IPS-NIHi11 (cell line): ENCODE measurements at regions not wholly inside any gene's neighbourhood (a gene's known extent, or its start where the extent isn't known, plus 50 kb on each side); places are given as distances from the start of the nearest gene placed in this dataset.
A peak's percentile ranks its signal among the peaks of the same experiment; 100 is the strongest.
"Not testable (repeated sequence)": the region's sequence is repeated elsewhere in the genome, so short reads cannot be mapped to it uniquely, and the experiment has no call there.

Experiments
- DNase-seq: peaks from one replicate; pipeline ENCODE4 v3.0.0; 2012; ENCODE audit warnings: mixed read lengths, low spot score

DNA sequence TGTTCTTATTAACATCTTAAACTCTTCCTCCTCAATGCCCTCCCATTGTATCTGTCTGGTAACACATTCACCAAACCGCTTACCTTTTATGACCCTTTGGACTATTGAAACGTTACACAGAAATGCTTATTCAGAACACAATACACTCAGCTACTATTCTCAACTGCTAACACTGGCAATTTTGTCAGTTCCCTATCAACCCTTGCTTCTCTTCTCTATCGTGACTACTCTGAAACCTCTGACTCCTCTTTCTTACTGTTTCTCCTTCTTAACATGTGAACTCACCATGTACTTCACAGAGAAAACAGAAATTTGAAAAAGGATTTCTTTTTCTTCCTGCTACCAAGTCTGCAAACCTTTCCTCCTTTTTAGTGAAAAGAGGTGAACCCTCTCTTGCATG is 232.9 kb upstream of the GPR149 start:
- DNase-seq = no peak

DNA sequence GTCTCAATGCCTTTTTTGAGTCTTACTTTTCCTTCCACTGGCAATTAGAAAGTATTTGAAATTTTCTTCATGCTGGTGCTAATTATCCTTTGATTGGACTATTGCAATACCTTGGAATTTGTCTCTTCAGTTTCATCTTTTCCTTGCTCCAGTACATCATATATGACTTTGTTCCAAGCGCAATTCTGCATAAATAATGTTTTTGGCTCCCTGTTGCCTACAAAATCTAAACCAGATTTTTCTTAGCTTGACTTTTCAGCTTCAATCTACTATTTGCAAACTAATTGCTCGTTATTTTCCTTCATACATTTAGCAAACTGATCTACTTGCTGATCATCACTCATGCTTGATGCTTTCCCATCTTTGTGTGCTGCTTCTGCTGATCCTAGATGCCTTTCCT is 230.8 kb upstream of the GPR149 start:
- DNase-seq = no peak

DNA sequence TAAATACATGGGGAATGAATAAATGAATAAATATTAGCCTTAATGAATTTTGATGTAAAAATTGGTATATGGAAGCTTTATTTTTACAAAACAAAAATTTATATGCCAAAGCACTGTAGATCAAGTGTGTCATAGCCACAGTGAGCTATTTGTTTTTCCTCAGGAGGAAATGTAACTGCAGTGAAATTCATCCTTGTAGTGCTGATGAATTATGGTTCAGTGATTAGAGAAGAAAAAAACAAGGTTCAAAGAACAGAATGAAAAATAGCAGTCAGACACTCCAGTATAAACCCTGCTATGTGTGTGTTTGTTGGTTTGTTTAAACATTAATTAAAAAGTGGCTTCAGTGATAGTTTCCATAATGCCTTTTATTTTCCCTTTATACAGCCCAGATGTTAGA is 228.0 kb upstream of the GPR149 start:
- no peak for DNase-seq

DNA sequence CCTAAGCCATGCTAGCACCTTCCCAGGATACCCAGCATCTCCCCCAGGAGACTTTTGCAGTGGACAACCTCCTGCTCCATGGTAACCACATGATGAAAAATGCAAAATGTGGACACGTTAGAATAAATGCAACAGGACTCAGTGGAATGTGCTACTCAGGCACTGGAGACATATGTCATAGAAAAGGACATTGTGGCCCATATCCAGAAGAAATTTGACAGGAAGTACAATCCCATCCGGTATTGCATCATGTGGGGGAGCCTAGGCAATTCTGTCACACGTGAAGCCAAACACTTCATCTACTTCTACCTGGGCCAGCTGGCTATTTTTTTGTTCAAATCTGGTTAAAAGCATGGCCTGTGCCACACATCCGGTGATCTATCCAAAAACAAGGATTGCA is 227.2 kb upstream of the GPR149 start:
- DNase-seq = no peak

DNA sequence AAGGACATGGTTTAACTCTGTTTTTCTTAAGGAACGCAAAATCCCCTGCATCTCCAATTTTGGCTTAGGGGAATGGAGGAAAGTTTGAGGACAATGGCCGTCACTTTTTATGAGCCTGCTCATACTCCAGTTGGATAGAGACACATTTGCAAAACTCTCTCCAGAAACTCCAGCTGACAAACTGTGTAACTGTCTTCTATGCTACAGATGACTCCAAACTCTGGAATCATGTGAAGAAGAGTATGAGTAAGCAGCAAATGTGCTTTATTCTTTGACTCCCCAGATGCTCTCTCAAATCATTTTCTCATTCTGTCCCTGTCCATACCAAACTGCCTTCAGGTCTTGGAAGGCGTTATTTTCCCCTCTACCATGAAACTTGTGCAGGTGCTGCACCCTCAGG is 226.5 kb upstream of the GPR149 start:
- DNase-seq = no peak

DNA sequence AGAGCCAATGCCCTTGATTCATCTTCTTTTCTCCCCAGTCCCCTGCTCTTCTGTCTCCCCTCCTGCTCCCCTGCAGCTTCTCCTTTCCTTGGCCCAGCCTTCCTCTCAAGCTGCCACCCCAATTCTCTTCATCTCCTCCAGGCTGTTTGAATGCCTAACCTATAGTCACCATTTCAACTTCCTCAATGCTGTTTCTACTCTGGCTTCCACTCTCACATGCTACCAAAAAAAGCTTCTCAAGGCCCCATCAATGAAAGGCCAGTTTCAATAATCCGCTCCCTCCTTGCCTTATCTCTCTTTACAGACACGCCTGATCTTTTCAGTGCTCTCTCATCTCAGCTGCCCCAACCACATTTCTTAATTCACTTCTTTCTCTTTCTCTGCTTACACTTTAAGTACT is 212.2 kb upstream of the GPR149 start:
- no peak for DNase-seq

DNA sequence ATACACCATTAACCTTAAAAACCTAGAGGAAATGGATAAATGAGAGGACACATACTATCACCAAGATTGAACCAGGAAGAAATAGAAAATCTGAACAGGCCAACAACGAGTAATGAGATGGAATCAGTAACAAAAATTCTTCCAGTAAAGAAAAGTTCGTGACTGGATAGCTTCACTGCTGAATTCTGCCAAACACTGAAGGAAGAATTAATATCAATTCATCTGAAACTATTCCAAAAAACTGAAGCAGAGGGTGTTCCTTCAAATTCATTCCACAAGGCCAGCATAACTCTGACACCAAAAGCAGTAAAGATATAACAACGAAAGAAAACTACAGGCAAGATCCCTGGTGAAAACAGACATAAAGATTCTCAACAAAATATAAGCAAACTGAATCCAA is 195.8 kb upstream of the GPR149 start:
- DNase-seq = no peak

DNA sequence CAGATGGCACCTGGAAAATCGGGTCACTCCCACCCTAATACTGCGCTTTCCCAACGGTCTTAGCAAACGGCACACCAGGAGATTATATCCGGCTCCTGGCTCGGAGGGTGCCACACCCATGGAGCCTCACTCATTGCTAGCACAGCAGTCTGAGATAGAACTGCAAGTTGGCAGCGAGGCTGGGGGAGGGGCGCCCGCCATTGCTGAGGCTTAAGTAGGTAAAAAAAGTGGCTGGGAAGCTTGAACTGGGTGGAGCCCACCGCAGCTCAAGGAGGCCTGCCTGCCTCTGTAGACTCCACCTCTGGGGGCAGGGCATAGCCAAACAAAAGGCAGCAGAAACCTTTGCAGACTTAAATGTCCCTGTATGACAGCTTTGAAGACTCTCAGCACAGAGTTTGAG is 189.6 kb upstream of the GPR149 start:
- not testable (repeated sequence) for DNase-seq

DNA sequence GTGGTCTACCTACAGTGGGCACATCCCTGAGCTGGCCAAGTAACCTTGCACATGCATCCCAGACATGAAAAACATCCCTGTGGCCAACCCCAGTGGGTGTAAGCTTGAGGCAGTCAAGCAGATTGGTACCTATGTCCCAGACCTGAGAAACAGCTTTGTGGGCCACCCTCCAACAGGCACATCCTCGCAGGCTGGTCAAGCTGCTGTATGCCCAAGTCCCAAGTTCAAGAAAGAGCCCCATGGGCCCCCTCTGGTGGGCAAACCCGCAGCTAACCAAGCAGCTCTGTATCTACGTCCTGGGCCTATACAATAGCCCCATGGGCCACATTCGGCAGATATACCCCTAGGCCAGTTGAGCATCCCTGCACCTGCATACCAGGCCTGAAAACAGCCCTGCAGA is 186.3 kb upstream of the GPR149 start:
- DNase-seq = peak; percentile 38

DNA sequence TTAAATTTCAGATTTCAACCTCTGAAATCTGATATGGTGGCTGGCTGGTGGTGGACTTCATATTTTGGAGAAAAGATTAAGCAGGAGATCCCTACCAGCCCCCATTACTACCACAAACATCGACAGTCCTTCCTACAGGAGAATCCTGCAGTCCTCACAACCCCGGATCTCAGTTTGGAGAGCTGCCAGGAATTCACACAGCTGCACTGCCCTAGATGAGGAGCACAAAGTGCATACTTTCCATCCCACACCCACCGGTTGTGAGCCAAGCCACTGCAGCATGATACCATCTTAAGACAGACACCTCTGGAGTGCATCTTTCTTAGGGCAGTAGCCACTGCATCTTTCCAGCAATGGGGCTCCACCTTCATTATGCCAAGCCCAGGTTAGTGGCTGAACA is 185.5 kb upstream of the GPR149 start:
- no peak for DNase-seq

DNA sequence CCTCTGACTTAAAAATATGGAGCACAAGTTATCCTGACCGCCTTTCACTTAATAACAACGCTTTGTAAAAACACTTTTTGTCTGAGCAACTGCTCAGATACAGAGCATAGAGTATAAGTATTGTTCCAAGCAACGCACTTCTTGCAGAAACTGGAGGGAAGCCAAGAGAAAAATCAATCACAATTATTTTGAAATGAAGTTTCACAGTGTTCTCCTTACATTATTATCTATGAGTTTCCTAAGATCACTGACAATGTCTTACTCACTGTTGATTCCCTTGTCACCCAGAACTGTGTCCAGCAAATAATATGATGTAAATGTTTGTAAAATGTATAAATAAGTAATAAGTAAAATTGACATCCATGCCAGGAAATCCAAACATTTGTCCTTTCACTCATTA is 184.6 kb upstream of the GPR149 start:
- DNase-seq = no peak

DNA sequence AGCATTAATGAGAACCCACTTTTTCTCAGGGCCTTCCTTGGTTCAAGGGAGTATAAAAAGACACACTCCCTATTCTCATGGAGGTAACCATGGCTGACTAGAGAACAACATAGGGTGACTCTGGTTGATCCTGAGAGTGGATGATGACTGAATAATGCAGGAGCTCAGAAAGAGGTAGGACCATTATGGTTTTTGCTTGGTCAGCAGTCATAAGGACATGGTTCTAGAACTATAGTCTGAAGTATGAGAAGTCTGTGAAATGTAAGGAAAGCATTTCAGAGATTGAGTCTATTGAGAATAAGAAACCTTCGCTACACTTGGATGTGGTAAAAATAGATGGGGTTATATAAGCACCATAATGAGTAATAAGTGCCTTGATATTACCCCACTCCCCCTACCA is 184.1 kb upstream of the GPR149 start:
- DNase-seq = no peak

DNA sequence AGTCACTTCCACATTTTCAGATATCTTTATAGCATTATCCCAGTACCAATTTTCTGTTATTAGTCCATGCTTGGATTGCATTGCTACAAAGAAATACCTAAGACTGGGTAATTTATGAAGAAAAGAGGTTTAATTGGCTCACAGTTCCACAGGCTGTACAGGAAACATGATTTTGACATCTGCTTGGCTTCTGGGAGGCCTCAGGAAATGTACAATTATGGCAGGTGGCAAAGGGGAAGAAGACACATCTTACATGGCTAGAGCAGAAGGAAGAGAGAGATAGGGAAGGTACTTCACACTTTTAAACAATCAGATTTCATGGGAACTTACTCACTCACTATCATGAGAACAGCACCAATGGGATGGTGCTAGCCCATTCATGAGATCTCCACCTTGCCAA is 172.3 kb upstream of the GPR149 start:
- DNase-seq = no peak

DNA sequence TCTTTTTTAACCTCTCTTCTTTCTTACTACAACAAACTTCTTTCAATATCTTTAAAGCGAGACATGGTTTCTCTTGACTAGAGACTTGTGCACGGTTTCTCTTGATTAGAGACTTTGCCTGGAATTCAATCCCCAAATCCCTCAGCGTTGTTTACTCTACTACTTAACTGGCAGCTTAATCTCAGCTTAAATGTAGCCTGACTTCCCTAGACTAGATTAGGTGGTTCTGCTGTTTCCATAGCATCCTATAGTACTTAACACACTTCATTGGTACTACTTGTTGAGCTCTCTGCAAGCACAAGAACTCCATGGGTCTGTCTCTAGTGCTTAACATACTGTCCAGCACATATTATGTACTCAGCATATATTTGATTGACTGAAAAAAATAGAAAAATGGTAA is 168.2 kb upstream of the GPR149 start:
- DNase-seq = no peak

DNA sequence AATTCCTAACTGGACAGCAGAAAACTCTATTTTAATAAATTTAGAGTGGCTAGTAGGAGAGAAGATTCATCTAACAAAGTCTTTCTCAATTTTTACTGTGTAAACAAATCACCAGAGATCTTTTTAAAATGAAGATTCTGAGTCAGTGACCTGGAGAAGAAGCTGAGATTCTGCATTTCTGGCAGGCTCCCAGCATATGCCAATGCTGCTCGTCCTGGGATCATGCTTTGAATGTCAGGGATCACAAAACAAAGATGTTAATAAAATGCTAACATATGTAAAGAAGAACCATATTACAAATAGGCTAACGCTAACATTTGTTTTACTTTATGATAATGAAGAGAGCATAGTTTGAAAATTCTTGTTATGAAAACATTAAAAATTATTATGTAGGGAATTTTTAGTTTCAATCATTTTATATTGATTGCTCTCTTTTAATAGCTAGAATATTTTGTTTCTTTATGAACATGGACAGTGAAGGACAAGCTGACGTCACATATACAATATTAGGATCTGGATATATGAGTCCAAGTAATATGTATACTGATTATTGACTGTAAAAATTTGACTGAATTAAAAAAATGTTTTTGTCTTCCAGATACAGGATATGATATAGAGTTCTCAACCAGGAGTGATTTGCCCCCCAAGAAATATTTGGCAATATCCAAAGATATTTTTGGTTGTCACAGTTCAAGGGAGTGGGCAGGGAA is 160.8 kb upstream of the GPR149 start:
- DNase-seq = no peak

DNA sequence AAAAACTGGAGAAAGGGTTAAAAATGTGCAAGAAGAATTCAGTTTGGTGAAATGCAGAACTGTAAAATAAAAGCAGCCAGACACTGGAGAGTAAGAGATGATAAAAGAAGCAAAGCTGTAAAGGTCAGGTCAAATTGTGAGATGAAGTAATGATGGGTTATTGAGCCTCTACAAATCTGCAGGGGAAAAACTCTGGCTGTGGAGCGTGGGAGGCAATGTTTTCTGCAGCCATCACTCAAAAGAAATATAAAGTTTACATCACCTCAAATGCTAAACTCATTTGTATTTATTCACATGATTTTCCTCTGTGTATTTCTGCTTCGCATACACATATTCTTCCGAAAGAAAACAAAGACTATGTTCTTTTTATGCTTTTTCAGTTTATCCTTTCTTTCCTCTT is 158.8 kb upstream of the GPR149 start:
- DNase-seq = no peak

DNA sequence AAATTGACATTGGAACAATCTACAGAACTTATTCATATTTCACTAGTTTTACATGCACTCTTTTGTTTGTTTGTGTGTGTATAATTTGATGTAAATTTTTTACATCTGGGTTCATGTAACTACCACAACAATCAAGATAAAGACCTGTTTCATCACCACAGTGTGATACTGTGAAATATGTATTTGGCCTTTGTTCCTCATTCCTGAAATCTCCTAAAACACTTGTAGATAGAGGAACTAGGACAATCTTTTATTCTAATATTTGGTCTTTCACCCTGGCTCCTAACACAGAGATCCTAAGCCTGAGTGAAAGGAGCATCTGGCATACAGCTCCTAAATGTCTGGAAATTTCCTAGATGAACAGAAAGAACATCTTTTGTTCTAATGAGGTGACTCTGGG is 155.0 kb upstream of the GPR149 start:
- no peak for DNase-seq

DNA sequence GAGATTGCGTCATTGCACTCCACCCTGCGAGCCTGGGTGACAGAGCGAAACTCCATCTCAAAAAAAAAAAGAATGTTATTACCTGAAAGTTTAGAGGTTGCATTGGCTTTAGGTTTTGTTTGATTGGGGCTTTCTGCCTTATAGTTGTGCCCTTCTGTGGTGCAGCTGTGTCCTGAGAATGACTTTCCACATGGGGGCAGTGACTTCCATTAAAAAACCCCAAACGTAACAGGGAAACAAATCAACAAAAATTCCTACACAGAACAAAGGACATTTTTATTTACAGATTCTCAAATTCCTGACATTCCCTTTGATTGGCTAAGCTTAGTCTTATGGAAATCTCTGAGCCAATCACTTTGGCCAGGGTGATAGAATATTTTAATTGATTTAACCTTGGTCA is 154.1 kb upstream of the GPR149 start:
- DNase-seq = no peak

DNA sequence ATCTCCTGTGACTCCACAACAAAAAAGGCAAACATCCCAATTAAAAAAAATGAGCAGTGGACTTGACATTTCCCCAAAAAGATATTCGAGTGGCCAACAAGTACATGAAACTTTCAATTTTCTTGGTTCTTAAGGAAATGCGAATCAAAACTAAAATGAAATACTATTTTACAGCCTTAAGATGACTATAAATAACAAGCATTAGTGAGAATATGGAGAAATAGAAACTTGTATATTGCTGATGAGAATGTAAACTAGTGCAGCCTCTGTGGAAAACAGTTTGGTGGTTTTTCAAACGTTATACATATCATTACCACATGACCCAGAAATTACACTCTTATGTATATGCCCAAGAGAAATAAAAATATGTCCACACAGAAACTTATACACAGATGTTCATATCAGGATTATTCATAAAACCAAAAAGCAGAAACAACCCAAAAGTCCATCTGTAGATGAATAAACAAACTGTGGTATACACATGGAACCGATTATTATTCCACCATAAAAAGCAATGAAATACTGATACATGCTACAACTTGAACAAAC is 153.2 kb upstream of the GPR149 start:
- DNase-seq = no peak

DNA sequence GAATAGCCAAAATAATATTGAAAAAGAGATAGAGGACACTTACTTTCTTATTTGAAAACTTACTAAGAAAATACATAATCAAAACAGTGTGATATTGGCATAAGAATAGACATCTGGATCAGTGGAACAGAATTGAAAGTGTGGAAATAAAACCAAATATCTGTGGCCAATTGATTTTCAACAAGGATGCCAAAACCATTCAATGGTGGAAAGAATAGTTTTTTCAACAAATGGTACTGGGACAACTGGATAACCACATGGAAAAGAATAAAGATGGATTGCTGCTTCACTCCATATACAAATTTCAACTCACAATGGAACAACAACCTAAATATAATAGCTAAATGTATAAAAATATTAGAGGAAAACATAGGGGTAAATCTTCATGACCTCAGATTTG is 152.5 kb upstream of the GPR149 start:
- no peak for DNase-seq

DNA sequence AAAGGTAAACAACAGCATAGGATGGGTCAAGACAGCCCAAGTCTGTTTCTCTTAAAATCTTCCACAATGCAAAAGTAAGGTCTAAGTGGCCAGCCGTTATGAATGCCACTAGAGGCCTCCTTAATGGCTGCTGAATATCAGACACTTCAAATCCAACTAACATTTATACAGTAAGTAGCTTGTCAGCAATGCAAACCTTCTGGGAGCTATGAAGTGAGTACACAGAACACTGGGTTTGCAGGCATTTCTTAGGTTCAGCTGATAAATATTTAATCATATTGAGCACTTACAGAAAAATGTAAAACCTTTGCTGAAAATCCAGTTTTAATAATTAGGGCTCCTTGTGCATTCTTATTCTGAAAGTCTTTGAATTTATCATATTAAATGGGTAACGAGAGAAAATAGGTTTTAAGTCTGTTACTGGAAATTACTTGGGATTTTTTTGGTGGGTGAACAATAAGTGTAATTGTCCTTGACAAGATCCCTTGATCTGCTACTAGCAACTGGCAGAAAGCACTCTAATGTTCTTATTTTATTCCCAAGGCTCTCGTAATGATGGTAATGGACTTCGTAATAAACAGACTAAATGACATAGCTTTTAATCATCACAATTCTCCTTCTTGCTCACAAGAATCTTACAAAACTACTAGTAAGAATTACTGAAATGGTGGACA is 141.7 kb upstream of the GPR149 start:
- no peak for DNase-seq

DNA sequence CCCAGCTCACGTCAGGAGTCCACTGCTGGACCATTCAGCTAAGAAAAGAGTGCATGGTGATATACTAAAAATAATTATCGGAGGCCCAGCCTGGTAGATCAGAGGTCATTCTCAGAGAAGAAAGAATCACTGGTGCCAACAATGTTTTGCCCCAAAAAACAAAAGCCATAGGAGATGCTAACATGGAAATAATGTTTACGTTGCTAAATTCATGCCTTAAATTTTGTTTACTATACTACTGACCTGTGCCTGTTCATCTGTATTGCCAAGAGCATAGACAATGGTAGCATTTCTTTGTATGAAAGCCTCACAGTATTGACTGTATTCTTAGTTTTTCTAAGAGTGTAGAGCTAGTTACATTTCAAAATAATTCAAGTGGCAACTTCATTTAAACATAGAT is 138.1 kb upstream of the GPR149 start:
- DNase-seq = no peak

DNA sequence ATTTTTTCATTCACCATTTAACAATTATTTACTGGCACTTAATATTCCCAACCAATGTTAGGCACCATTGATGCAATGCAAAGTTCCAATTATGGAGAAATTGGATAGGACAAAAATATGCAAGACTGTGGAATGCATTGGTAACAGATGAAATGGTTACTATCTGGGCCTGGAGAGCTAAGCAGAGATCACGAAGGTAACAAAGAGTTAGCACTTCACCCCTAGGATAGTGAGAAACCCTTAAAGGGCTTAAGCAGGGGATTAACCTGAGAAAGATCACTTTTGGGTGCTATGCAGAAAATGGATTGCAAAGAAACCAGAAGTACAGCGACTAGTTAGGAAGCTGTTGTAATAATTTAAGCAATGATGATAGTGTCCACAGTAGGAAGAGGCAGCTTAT is 129.6 kb upstream of the GPR149 start:
- no peak for DNase-seq

DNA sequence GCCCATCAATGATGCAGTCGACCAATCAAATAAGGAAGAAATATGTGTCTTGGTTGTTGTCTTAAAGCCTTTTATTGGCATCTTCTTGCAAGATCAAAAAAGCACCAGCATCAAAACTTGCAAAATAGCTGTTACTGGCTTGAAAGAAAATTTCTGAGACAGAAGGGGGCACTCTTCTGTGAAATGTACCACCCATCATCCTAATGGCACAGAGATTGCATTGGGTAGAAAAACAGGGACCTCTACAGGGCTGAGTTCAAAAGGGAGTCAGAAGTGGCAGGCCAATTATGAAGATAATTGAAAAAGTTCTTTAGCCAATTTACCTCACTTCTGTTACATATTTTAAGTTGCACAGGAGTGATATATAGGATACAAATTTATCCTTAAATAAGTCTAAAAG is 122.3 kb upstream of the GPR149 start:
- peak; percentile 19 for DNase-seq
